SK-MEL-5 (cell line): ENCODE measurements at regions not wholly inside any gene's neighbourhood (a gene's known extent, or its start where the extent isn't known, plus 50 kb on each side); places are given as distances from the start of the nearest gene placed in this dataset.

Source experiments
- DNase-seq: peaks from one replicate; pipeline ENCODE4 v3.0.0-alpha.2; 2016; ENCODE audit warnings: low read depth, low spot score
- in situ Hi-C: cut with HindIII; loops from 2 replicates; pipeline ENCODE4 v1.10.0; 2016; ENCODE audit warnings: low sequenced_read_pairs, high pct_unique_total_duplicates, low pct_unique_long_range_greater_than_20kb

- DNase-seq: no peak
- in situ Hi-C loops: no loop called here
Observed at GRCh38 chr12:22938323-22938722, 313.4 kb downstream of the ETNK1 start.

GRCh38 chr12:22951206-22951605, 326.2 kb downstream of the ETNK1 start:
- in situ Hi-C loops: no loop called here
- DNase-seq: no peak

DNA sequence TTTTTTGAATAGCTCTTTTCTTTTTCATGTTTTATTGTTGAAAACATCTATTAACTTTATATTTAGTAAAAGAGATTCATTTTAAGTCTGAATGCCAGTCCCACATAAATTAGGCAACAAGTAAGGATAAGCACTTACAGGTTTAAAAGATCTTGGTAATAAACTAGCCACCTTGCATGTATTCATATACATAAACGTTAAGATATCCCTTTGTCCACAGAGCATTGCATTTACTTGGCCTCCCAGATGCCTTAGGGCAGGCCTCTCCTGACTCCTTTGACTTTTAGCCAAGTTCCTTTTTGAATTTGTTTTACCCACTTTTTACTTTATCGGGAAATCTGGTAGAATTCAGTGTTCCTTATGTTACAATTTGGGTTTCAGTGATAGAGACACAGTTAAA, 331.7 kb downstream of the ETNK1 start:
- in situ Hi-C loops: no loop called here
- peak; percentile 13 for DNase-seq

- in situ Hi-C loops: no loop called here
- DNase-seq: no peak
Observed at GRCh38 chr12:22967171-22967570, 342.2 kb downstream of the ETNK1 start.

DNA sequence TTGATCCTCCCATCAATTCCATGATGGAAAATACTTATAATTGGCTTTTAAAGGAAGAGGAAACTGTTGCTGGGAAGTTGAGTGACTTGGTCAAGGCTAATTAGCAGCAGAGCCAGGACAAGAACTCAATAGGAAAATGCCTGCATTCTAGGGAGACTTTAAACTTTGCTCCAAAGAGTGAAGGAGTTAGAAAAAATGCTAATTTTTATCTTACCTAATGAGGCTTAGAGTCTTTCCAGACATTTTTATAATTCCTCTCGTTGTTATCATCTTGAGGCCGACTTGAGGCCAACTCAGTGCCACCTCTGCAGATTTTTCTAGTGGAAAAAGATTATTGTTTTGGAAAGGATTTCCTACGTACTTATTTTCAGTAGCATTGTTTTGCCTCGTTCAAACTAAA, 344.6 kb downstream of the ETNK1 start:
- in situ Hi-C loops: no loop called here
- DNase-seq: no peak

DNA sequence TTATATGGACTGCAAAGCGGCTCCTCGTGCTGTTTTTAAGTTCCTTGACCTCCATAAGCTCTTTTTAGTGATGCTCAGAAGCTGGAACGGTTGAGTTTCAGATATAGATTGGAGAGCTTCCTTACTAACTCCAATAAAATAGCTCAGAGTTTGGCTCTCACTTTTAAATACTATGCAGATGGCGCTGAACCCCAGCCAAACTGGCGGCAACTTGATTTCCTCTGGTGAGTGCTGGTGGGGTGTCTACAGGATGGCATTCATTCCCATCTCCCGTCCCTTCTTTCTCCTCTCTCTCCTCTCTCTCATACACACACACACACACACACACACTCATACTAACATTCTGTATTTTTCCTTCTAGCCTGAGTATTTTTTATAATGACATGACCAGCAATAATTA, 346.3 kb downstream of the ETNK1 start:
- in situ Hi-C loops: no loop called here
- no peak for DNase-seq

DNA sequence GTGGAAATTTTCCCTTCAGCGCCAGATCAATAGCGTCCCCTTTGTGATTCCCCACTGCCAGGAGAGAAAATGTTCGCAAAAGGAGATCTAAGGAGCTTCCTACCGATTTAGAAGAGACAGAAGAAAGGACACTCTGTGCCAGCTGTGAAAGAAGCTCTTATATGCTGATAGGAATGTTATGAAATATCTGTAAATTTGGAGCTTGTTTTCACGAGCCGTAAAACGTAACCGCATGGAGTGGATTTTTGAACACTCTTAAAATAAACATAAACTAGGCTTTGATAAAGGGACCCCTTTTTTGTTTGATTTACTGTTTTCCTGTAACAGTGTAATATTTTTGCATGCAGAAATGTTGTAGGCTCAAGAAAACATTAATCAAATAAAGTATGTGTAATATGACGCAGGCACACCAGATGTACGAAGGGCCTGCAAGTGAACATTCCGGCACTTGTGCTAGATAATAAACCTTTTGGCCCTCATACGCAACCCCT, 346.8 kb downstream of the ETNK1 start:
- DNase-seq: peak; percentile 93
- in situ Hi-C loops: no loop called here

- DNase-seq: peak; percentile 40
- in situ Hi-C loops: no loop called here
Observed at GRCh38 chr12:22974865-22975264, 349.9 kb downstream of the ETNK1 start.

DNA sequence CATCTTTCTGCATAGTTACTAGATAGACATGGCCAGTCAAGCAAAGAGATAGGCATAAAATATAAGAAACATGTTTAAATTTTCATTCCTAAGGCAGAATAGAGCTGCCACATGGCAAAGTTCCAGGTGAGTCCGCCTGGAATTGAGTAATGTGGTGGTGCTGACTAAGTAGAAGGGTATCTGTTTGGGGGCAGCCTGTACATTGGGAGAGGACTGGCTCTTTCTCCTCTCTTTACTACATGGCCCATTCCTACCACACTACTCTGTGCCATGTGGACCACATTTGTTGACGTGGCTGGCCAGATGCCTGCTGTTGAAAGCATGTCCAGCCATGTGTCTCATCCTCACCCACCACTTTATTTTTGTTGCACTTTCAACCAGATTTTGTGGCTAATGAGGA, 354.0 kb downstream of the ETNK1 start:
- in situ Hi-C loops: no loop called here
- no peak for DNase-seq

DNA sequence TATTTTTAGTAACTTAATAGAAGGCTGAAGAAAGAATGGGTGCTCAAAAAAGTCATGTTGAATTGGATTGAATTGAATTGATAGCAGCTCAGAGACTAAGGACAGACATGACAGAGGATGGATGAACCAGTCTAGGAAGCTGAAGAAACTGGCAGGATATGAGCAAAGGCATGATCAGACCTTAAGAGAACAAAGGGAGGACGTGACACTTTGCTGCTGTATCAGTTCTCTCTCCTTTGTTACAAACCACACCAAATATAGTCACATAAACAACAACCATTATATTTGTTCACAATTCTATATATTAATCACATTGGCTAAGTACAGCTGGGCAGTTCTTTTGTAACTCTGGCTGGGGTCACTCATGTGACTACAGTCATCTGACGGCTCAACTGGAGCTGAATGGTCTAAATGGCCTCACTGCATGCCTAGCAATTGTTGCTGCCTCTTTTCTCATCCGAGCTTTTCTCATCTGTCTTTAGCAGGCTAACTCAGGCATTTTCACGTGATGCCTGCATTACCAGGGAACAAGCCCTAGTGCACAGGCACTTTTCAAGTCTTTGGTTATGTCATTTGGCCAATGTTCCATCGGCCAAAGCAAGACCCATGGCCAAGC, 355.0 kb downstream of the ETNK1 start:
- in situ Hi-C loops: no loop called here
- DNase-seq: no peak

DNA sequence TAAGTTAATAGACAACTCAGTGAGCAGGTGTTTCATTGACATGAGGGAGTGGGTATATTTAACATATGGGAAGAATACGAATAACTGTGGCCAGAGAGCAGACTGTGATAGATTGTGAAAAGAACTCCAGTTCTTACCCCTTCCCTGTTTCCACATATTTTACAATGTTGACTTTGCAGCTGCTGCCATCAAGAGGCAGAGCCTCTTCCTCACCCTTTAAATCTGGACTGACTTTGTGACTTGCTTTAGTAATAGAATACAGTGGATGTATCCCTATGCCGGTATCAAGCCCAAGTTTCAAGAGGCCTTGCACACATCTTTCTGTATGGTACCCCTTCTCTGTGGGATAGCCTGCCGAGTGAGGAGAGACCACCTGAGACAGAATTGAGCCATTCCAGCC, 356.7 kb downstream of the ETNK1 start:
- in situ Hi-C loops: no loop called here
- peak; percentile 75 for DNase-seq

DNA sequence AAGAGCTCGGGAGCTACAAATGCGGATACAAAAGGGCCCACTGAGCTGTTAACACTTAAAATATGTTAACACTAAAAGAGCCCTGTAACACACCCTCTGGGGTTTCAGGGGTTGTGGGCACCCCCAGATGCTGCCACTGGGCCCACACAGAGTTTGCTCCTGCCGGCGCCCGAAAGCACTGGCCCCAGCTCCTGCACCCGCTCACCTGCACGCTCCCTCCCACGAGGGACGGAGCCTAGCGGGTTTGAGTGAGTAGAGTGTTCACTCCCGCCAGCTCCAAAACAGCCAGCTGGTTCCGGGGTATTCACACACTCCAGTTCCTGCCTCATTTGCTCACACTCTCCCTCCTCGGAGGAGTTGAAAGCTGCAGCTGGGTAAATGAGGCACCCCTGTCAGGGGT, 357.7 kb downstream of the ETNK1 start:
- in situ Hi-C loops: no loop called here
- no peak for DNase-seq

GRCh38 chr12:22986997-22987396, 362.0 kb downstream of the ETNK1 start:
- no peak for DNase-seq
- in situ Hi-C loops: no loop called here

- no peak for DNase-seq
Observed at GRCh38 chr12:22990501-22990900, 365.5 kb downstream of the ETNK1 start.

GRCh38 chr12:22991250-22991844, 366.4 kb downstream of the ETNK1 start:
- no peak for DNase-seq
- in situ Hi-C loops: no loop called here

More at GRCh38 chr12:22990501-22990900, 365.5 kb downstream of the ETNK1 start:
- in situ Hi-C loops: no loop called here

DNA sequence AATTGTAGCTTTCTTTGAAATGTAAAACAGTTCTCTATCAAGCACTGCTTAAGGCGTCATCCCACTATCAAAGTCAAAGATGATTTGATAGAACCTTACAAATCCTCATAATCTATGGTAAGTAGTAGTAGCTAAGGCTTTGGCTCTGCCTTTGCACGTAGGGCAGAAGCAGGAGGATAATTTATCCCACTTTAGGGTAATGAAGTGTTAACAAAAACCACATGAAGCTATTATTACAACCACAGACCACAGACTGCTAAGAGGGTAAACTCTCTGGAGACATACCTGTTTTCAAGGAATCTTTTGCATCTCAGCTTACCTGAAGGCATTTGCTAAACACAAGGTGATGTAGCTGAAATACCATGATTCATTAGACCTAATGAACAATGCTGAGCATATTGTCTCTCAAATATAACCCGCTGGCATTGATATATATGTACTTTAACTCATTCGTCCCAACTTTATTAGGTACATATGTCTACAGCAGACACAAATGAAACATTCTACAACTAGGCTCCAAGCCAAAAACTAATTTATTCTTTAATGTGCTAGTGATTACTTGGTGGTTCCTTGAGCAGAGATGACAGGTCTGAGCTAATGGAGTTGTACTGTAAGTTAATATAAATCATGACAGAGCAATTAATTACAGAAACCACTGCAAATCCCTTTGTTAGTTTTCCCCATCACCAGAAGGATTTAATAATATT, 368.8 kb downstream of the ETNK1 start:
- no peak for DNase-seq
- in situ Hi-C loops: no loop called here

GRCh38 chr12:22994316-22994675, 369.3 kb downstream of the ETNK1 start:
- in situ Hi-C loops: no loop called here
- DNase-seq: no peak

DNA sequence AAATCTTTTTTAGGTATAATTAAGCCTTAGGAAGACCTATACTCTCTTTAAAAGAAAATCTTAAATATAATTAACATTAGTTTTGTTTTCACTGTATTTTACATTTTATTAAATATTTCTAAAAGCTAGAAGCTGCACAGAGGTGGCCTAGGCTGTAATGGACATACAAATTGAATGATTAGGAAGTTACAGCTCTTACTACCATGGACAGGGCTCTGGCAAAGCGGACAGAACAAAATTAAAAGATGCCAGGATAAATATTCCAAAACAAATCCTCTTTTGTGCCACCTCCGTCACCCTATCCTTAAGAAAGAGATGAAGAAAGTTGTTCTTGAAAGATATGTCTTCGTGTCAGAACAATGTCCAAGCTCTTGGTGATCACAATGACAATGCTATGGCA, 376.5 kb downstream of the ETNK1 start:
- in situ Hi-C loops: no loop called here
- DNase-seq: no peak

DNA sequence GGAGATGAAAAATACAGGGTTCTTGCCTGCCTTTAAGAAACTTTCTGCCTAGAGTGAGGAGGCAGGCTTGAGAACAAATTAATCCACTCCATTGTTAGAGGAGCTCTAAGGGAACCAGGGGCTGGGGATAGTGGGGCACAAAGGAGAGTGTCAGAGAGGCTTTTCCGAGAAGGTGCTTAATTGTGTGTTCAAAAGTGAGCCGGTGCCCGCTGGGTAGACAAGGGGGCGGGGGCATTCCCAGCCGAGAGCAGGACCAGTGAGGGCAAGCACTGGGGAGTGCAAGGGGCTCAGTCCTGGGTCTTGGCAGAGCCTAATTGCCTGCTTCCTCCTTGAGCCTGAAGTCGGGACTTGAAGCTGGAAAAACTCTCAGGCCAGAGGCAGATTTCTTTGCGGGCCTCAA, 377.4 kb downstream of the ETNK1 start:
- DNase-seq: no peak
- in situ Hi-C loops: no loop called here
